HL-60 (cell line): ENCODE measurements at regions not wholly inside any gene's neighbourhood (a gene's known extent, or its start where the extent isn't known, plus 50 kb on each side); places are given as distances from the start of the nearest gene placed in this dataset.

Experiments used
- CTCF ChIP-seq: IDR thresholded peaks from one replicate; pipeline ENCODE4 v1.5.1; 2011; ENCODE audit warnings: low read length, control low read depth, inconsistent platforms; ENCODE audit not compliant: insufficient read depth
- POLR2AphosphoS5 ChIP-seq: IDR thresholded peaks from 2 replicates; pipeline ENCODE4 v1.6.1; 2012; ENCODE audit warnings: low read depth
- SPI1 ChIP-seq: IDR thresholded peaks from 2 replicates; pipeline ENCODE4 v1.6.1; 2012; ENCODE audit warnings: low read depth, mild to moderate bottlenecking, borderline replicate concordance

- no peak for TF ChIP-seq CTCF
- TF ChIP-seq POLR2AphosphoS5: no peak
- no peak for TF ChIP-seq SPI1
These were observed 262.1 kb downstream of the ENC1 start for GRCh38 chr5:74378464-74378863.
